Stimulated activated CD4-positive, alpha-beta T cell treated with anti-CD3 and anti-CD28 coated beads, Interleukin-15, amount 100 ng/mL, for 1 hour (primary cell): ENCODE measurements at regions not wholly inside any gene's neighbourhood (a gene's known extent, or its start where the extent isn't known, plus 50 kb on each side); places are given as distances from the start of the nearest gene placed in this dataset.
"Not testable (repeated sequence)": the region's sequence is repeated elsewhere in the genome, so short reads cannot be mapped to it uniquely, and the experiment has no call there.

Experiments
- DNase-seq, 2 donors: peaks; one replicate each; pipeline ENCODE4 v3.0.0-alpha.2; 2020; ENCODE audit warnings: low read depth in 1 of 2, low spot score in 1 of 2

GRCh38 chr5:36462295-36463021 lies 143.9 kb upstream of the SLC1A3 start:
- DNase-seq = no peak

GRCh38 chr5:36475942-36476341 lies 130.5 kb upstream of the SLC1A3 start:
- not testable (repeated sequence) for DNase-seq

- DNase-seq = no peak
Measured at GRCh38 chr5:36478646-36479317, 127.6 kb upstream of the SLC1A3 start.

- DNase-seq = no peak
Measured at GRCh38 chr5:36481454-36482120, 124.8 kb upstream of the SLC1A3 start.

- DNase-seq = no peak
Measured at GRCh38 chr5:36482812-36483211, 123.6 kb upstream of the SLC1A3 start.

- DNase-seq = no peak
Measured at GRCh38 chr5:36489505-36489904, 116.9 kb upstream of the SLC1A3 start.

GRCh38 chr5:36491856-36492255 lies 114.5 kb upstream of the SLC1A3 start:
- no peak for DNase-seq

GRCh38 chr5:36492984-36493654 lies 113.3 kb upstream of the SLC1A3 start:
- DNase-seq = no peak

GRCh38 chr5:36494028-36494427 lies 112.4 kb upstream of the SLC1A3 start:
- no peak for DNase-seq

GRCh38 chr5:36494841-36495601 lies 111.4 kb upstream of the SLC1A3 start:
- DNase-seq = no peak

- DNase-seq = no peak
Measured at GRCh38 chr5:36495611-36496010, 110.8 kb upstream of the SLC1A3 start.

- DNase-seq = no peak
Measured at GRCh38 chr5:36496471-36496870, 109.9 kb upstream of the SLC1A3 start.

- DNase-seq = no peak
Measured at GRCh38 chr5:36502608-36503007, 103.8 kb upstream of the SLC1A3 start.

- no peak for DNase-seq
Measured at GRCh38 chr5:36505021-36505420, 101.4 kb upstream of the SLC1A3 start.

- peak; percentile 45 to 53 for DNase-seq
Measured at GRCh38 chr5:36507332-36507952, 99.0 kb upstream of the SLC1A3 start.

GRCh38 chr5:36508331-36508730 lies 98.1 kb upstream of the SLC1A3 start:
- not testable (repeated sequence) for DNase-seq

- DNase-seq = not testable (repeated sequence)
Measured at GRCh38 chr5:36513647-36514046, 92.8 kb upstream of the SLC1A3 start.

- no peak for DNase-seq
Measured at GRCh38 chr5:36519881-36520280, 86.5 kb upstream of the SLC1A3 start.

GRCh38 chr5:36521219-36521618 lies 85.2 kb upstream of the SLC1A3 start:
- DNase-seq = no peak
